HepG2 (cell line): ENCODE measurements at regions not wholly inside any gene's neighbourhood (a gene's known extent, or its start where the extent isn't known, plus 50 kb on each side); places are given as distances from the start of the nearest gene placed in this dataset.

Source experiments
- AHDC1 ChIP-seq: sonication (generic); formaldehyde crosslinking; IDR thresholded peaks from 2 replicates; pipeline ENCODE4 v1.5.1; 2020; ENCODE audit warnings: mild to moderate bottlenecking, missing genetic modification reagents, borderline replicate concordance
- LCORL ChIP-seq, 2 experiments: fragments of 450-650 bp in 1 of 2; sonication (generic) in 1 of 2; formaldehyde crosslinking in 1 of 2; IDR thresholded peaks; 2 replicates each; pipeline versions ENCODE4 v1.5.0 to v1.6.1; 2017 to 2020; ENCODE audit warnings: antibody characterized with exemption in 1 of 2, missing genetic modification reagents in 1 of 2
- NCOA1 ChIP-seq: sonication (generic); formaldehyde crosslinking; IDR thresholded peaks from 2 replicates; pipeline ENCODE4 v1.9.0; 2021; ENCODE audit warnings: missing genetic modification reagents
- RFXAP ChIP-seq: sonication (generic); formaldehyde crosslinking; IDR thresholded peaks from 2 replicates; pipeline ENCODE4 v1.4.0; 2020; ENCODE audit warnings: missing genetic modification reagents, borderline replicate concordance
- SNAPC4 ChIP-seq: sonication (generic); formaldehyde crosslinking; IDR thresholded peaks from 2 replicates; pipeline ENCODE4 v1.4.0; 2020; ENCODE audit warnings: mild to moderate bottlenecking, missing genetic modification reagents

GRCh38 chr2:122007577-122007976 is 252.1 kb downstream of the TSN start (continued):
- TF ChIP-seq SNAPC4 (no peak), LCORL (IDR thresholded peaks at IDR 0.05) (no peak), LCORL (CRISPR knock-in tag; IDR thresholded peaks at IDR 0.05) (no peak), RFXAP (no peak), NCOA1 (no peak), AHDC1 (CRISPR knock-in tag) (no peak)
